GM10266 (cell line): ENCODE measurements at regions not wholly inside any gene's neighbourhood (a gene's known extent, or its start where the extent isn't known, plus 50 kb on each side); places are given as distances from the start of the nearest gene placed in this dataset.

Experiments
- DNase-seq: peaks from one replicate; pipeline ENCODE4 v3.0.0; 2012; ENCODE audit errors: extremely low spot score
- TF ChIP-seq, protein P1 (sequence below): IDR thresholded peaks from 2 replicates; pipeline ENCODE4 v1.5.1; 2012; ENCODE audit warnings: mild to moderate bottlenecking, low read depth; ENCODE audit not compliant: control insufficient read depth, insufficient read depth; ENCODE audit errors: missing control alignments

- TF ChIP-seq, protein P1, sequence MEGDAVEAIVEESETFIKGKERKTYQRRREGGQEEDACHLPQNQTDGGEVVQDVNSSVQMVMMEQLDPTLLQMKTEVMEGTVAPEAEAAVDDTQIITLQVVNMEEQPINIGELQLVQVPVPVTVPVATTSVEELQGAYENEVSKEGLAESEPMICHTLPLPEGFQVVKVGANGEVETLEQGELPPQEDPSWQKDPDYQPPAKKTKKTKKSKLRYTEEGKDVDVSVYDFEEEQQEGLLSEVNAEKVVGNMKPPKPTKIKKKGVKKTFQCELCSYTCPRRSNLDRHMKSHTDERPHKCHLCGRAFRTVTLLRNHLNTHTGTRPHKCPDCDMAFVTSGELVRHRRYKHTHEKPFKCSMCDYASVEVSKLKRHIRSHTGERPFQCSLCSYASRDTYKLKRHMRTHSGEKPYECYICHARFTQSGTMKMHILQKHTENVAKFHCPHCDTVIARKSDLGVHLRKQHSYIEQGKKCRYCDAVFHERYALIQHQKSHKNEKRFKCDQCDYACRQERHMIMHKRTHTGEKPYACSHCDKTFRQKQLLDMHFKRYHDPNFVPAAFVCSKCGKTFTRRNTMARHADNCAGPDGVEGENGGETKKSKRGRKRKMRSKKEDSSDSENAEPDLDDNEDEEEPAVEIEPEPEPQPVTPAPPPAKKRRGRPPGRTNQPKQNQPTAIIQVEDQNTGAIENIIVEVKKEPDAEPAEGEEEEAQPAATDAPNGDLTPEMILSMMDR: no peak
- DNase-seq: no peak
Measured at GRCh38 chr21:24583473-24583872, 1023.8 kb downstream of the MRPL39 start.

GRCh38 chr21:24577301-24577700 is 1030.0 kb downstream of the MRPL39 start:
- TF ChIP-seq, protein P1: no peak
- DNase-seq: no peak

DNA sequence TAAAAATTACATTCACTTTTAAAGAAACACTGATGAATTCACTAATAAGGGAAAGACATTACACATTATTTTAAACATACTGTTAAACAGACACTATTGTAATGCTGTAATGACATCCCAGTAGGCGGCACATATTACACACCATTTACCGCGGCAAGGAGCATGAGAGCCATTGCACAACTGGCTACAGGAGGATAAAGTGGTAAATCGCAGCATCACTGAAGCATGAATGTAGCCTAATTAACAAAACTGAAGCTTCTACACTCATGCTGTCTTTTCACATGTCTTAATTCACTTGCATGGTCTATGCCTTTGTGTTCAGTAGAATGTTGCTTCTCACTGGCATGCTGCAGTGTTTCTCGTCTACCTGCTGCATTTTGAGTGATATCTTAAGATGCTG is 1046.0 kb downstream of the MRPL39 start:
- DNase-seq: no peak
- TF ChIP-seq, protein P1: no peak

DNA sequence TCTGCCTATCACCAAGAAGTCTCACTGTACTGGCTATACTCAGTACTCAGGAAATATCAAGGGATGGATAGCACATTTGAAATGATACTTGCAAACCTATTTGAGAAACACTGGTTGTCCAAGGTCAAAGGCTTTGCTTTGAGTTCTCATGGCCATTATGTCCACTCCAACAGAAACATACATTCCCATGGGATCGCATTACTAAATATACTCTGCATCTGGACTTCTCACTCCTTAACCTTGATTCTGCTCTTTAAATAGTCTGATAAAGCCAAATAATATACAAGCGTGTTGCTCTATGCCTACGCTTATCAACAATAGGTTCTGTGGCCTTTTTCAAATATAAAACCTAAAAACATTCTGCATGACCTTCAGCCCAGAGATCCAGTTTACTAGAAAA is 1054.8 kb downstream of the MRPL39 start:
- TF ChIP-seq, protein P1: no peak
- no peak for DNase-seq

DNA sequence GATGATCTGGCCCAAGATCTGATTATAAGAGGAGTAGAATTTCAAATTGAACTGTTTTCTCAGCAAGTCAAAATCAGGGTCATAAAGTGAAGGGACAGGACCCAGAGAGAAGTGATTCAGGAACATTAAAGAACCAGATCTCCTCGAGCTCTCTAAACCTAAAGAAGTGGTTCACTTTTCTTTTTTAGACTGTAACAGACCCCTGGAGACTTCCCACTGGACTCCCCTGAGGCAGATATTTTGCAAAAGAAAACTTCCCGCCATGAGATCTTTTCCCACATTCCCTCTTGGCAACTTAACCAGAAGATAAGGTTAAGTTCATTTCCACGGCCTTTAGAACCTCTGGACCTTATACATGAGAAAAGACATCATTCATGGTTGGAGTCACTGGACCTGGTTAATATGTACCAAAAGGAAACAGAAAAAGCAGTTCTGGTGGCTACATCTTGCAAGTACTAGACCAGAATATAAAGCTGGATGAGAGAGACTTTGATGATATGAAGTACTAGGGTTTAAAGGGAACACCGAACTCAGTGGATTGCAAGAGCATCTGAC is 1061.4 kb downstream of the MRPL39 start:
- TF ChIP-seq, protein P1: no peak
- DNase-seq: no peak

DNA sequence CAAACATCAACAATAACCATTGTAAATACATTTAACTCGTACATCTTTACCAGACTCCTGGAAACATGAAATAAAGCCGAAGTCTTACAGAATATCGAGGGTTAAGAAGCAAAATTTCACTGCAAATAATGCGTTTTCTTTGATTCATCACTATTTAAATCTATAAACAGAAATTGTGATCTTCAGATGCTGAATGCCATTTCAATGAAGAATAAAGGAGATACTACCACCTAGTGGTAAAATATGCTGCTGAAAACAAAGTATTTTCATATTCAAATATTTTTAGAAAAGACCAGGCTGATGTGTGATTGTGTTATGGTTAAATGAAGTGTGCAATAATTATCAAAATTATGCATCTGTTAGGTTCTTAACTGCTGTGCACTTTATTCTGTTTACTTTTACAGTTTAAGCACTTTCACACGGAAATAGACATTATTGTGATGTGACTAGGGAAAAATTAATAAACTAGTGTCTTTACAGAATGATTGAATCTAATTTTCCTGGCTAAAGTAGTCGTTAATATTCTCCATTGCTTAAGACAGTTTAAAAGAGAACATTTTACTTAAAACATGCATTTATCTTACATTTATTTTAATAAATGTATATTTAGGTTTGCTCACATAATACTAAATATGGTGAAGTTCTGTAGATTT is 1093.1 kb downstream of the MRPL39 start:
- DNase-seq: no peak
- TF ChIP-seq, protein P1: peak; percentile 41

DNA sequence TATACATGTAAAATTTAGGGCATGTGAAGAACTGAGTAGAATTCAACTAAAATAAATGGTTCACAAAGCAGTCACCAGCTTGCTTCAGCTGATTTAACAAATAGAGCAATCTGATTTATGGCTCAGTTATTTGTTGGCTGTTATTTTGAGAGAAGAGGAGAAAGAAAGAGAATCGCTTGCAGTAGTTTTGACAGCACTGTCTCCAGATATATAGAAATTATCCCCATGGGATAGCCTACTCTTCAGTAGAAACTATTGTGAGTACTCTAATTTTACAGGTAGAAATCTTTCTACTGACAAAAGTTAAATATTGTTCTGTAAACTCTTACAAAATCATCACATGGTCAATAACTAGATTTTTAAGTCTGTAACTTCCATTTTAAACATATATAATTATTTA is 1098.2 kb downstream of the MRPL39 start:
- TF ChIP-seq, protein P1: no peak
- DNase-seq: no peak
